ENCODE measurements at regions not wholly inside any gene's neighbourhood (a gene's known extent, or its start where the extent isn't known, plus 50 kb on each side); places are given as distances from the start of the nearest gene placed in this dataset.

DNA sequence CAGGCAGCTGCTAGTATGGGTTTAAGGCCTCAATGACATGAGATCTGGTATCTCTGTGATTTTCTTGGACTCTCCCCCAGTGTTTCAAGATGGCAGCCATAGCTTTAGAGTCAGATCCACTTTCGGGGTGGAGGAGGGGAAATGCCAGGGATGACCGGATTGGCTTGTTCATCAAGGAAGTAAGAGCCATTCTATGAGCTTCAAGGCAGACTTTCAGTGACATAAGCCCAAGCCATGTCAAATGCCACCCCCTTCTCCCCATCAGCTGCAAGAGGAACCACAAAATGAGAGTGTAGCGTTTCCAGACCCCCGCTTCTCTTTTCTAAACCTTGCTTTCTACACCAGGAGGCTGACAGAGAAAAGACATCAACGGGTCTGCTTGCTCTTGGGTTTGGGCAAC lies 271.8 kb downstream of the PSAT1 start:
- TF ChIP-seq EZH2 (IDR thresholded peaks at IDR 0.05; ENCODE audit: borderline replicate concordance, low read depth, low read length, severe bottlenecking) = no peak
- no peak for TF ChIP-seq CTCF (IDR thresholded peaks at IDR 0.05; ENCODE audit: extremely low read depth in 1 of 2, insufficient read depth in 1 of 2, low read depth in 1 of 2, low read length in 2 of 2)
- TF ChIP-seq POLR2A (IDR thresholded peaks at IDR 0.05; ENCODE audit: low read depth, low read length) = no peak
- no peak for TF ChIP-seq JUN (IDR thresholded peaks at IDR 0.05; ENCODE audit: borderline replicate concordance, insufficient read depth, insufficient read length, low read depth)
- no peak for TF ChIP-seq POLR2AphosphoS5 (IDR thresholded peaks at IDR 0.05; ENCODE audit: insufficient read depth, low read depth, low read length)
- no peak for TF ChIP-seq MYC (IDR thresholded peaks at IDR 0.05; ENCODE audit: low read depth, low read length)
- TF ChIP-seq, protein P1, sequence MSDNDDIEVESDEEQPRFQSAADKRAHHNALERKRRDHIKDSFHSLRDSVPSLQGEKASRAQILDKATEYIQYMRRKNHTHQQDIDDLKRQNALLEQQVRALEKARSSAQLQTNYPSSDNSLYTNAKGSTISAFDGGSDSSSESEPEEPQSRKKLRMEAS (IDR thresholded peaks at IDR 0.05; ENCODE audit: insufficient read depth, insufficient read length) = no peak
- TF ChIP-seq FOS (IDR thresholded peaks at IDR 0.05; ENCODE audit: borderline replicate concordance, insufficient read depth, low read length) = no peak
